ENCODE measurements at regions not wholly inside any gene's neighbourhood (a gene's known extent, or its start where the extent isn't known, plus 50 kb on each side); places are given as distances from the start of the nearest gene placed in this dataset.

DNA sequence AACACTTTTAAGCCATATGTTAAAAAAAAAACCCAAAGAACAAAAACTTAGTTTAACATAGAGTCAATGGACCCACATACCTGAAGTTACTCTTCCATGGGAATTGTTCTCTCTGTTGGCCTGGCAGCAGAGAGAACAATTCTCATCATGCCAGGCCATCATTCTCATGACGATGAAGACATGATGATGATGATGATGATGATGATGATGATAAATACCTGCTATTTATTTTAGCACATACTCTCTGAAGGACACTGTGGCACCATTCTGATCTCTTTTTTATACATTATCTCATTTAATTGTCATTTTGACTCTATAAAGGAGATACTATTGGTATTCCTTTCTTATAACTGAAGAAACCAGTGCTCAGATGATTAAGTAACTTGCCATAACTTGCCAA lies 366.9 kb downstream of the MFSD1 start:
- no peaks in the 10 kb centered on the region for H3K79me2 ChIP-seq (ENCODE audit: low read length)
- H3K9me3 ChIP-seq (replicated peaks; ENCODE audit: insufficient read depth, low read length) = no peaks in the 10 kb centered on the region
- no peaks in the 10 kb centered on the region for H4K20me1 ChIP-seq (ENCODE audit: insufficient read depth, low read length)
- 0 out of 2 replicates have a peak, but pooled peaks cover under 1% of the 10 kb centered on the region for H3K4me1 ChIP-seq (ENCODE audit: low read length)
- H3K27ac ChIP-seq (ENCODE audit: low read length) = no peak overlapping the region
- no peak overlapping the region for H3K4me3 ChIP-seq (ENCODE audit: low read length)
- TF ChIP-seq, protein P1, sequence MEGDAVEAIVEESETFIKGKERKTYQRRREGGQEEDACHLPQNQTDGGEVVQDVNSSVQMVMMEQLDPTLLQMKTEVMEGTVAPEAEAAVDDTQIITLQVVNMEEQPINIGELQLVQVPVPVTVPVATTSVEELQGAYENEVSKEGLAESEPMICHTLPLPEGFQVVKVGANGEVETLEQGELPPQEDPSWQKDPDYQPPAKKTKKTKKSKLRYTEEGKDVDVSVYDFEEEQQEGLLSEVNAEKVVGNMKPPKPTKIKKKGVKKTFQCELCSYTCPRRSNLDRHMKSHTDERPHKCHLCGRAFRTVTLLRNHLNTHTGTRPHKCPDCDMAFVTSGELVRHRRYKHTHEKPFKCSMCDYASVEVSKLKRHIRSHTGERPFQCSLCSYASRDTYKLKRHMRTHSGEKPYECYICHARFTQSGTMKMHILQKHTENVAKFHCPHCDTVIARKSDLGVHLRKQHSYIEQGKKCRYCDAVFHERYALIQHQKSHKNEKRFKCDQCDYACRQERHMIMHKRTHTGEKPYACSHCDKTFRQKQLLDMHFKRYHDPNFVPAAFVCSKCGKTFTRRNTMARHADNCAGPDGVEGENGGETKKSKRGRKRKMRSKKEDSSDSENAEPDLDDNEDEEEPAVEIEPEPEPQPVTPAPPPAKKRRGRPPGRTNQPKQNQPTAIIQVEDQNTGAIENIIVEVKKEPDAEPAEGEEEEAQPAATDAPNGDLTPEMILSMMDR (IDR thresholded peaks at IDR 0.05; ENCODE audit: low read length) = no peak
- no peak for TF ChIP-seq EZH2phosphoT487 (IDR thresholded peaks at IDR 0.05; ENCODE audit: low read length)
- no peak for TF ChIP-seq EZH2 (optimal IDR thresholded peaks at IDR 0.05; ENCODE audit: low read depth, low read length)
- no peak for DNase-seq
- H3K9me2 ChIP-seq (replicated peaks; ENCODE audit: insufficient read depth, low read length) = no peaks in the 10 kb centered on the region
- no peak overlapping the region for H3K9ac ChIP-seq (ENCODE audit: low read length)
- H2AFZ ChIP-seq (ENCODE audit: low read length) = no peak overlapping the region
- H3K27me3 ChIP-seq (replicated peaks; ENCODE audit: insufficient read depth, low read length) = no peaks in the 10 kb centered on the region
- H3F3A ChIP-seq (ENCODE audit: insufficient read depth, low read length) = no peaks in the 10 kb centered on the region
- no peak overlapping the region for H3K4me2 ChIP-seq (ENCODE audit: low read depth, low read length)
- no peaks in the 10 kb centered on the region for H3K36me3 ChIP-seq (replicated peaks; ENCODE audit: insufficient read depth, low read length)

DNA sequence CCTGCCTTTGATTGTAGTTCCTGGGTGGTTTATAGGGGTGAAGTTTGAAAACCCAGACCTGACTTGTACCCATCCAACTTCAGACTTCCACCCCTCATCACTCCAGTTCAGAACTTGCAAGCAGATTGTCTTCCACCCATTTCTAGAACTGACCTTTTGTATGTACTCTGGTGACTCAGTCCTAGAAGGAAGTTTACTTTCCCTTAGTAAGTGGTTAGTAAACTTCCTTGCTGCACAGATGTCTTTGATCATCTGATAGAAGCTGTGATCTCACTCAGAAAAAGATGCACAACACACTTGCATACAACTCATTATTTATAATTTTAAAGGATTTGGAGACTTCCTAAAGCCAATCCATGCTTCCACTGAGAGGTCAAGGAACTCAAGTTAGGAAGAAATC lies 368.0 kb downstream of the MFSD1 start:
- Histone ChIP-seq H3K9ac (ENCODE audit: low read length) (no peak overlapping the region), H3K79me2 (ENCODE audit: low read length) (no peaks in the 10 kb centered on the region), H3F3A (ENCODE audit: insufficient read depth, low read length) (no peaks in the 10 kb centered on the region), H3K27me3 (replicated peaks; ENCODE audit: insufficient read depth, low read length) (no peaks in the 10 kb centered on the region), H3K4me1 (ENCODE audit: low read length) (no peaks in the 10 kb centered on the region), H3K4me3 (ENCODE audit: low read length) (no peak overlapping the region), H3K36me3 (replicated peaks; ENCODE audit: insufficient read depth, low read length) (no peaks in the 10 kb centered on the region), H3K9me3 (replicated peaks; ENCODE audit: insufficient read depth, low read length) (no peaks in the 10 kb centered on the region), H3K9me2 (replicated peaks; ENCODE audit: insufficient read depth, low read length) (no peaks in the 10 kb centered on the region), H2AFZ (ENCODE audit: low read length) (no peak overlapping the region), H3K4me2 (ENCODE audit: low read depth, low read length) (no peak overlapping the region), H4K20me1 (ENCODE audit: insufficient read depth, low read length) (no peaks in the 10 kb centered on the region), H3K27ac (ENCODE audit: low read length) (no peak overlapping the region)
- peak; percentile 32 for DNase-seq
- TF ChIP-seq EZH2phosphoT487 (IDR thresholded peaks at IDR 0.05; ENCODE audit: low read length) (no peak), EZH2 (optimal IDR thresholded peaks at IDR 0.05; ENCODE audit: low read depth, low read length) (no peak)
- TF ChIP-seq, protein P1 (IDR thresholded peaks at IDR 0.05; ENCODE audit: low read length) = no peak

DNA sequence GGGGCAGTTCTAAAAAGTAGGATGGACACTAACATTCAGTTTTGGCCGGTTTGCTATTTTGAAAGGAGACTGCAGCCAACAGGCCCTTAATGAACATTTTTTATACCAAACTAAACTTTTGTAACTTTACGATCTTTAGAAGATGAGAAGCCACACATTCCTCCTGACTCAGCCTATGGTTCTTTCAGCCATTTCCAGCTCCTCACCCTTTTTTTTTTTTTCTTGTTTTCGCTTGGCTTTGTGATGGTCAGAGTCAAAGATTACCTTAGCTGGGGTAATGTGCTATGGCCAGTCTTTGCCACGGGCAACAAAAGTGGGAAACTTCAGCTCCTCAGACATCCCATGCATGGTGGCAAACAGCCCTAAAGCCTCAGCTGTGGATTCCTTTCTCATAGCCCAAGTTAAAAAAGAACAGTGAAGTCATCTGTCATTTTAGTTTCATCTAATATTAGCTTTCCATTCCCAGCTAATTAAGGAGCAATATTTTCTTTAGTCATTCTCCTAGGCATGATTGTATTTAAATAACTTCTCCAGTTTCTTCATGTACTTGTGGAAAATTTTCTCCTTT lies 368.7 kb downstream of the MFSD1 start:
- TF ChIP-seq EZH2phosphoT487 (IDR thresholded peaks at IDR 0.05; ENCODE audit: low read length) (no peak), EZH2 (optimal IDR thresholded peaks at IDR 0.05; ENCODE audit: low read depth, low read length) (no peak)
- TF ChIP-seq, protein P1 (IDR thresholded peaks at IDR 0.05; ENCODE audit: low read length) = no peak
- no peaks in the 10 kb centered on the region for H4K20me1 ChIP-seq (ENCODE audit: insufficient read depth, low read length)
- H3K4me3 ChIP-seq (ENCODE audit: low read length) = no peak overlapping the region
- no peak for DNase-seq
- H3K36me3 ChIP-seq (replicated peaks; ENCODE audit: insufficient read depth, low read length) = no peaks in the 10 kb centered on the region
- no peak overlapping the region for H3K4me2 ChIP-seq (ENCODE audit: low read depth, low read length)
- H3K9me3 ChIP-seq (replicated peaks; ENCODE audit: insufficient read depth, low read length) = no peaks in the 10 kb centered on the region
- no peak overlapping the region for H3K9ac ChIP-seq (ENCODE audit: low read length)
- no peak overlapping the region for H2AFZ ChIP-seq (ENCODE audit: low read length)
- no peaks in the 10 kb centered on the region for H3K79me2 ChIP-seq (ENCODE audit: low read length)
- no peaks in the 10 kb centered on the region for H3K9me2 ChIP-seq (replicated peaks; ENCODE audit: insufficient read depth, low read length)
- no peak overlapping the region for H3K27ac ChIP-seq (ENCODE audit: low read length)
- no peaks in the 10 kb centered on the region for H3F3A ChIP-seq (ENCODE audit: insufficient read depth, low read length)
- H3K27me3 ChIP-seq (replicated peaks; ENCODE audit: insufficient read depth, low read length) = no peaks in the 10 kb centered on the region
- H3K4me1 ChIP-seq (ENCODE audit: low read length) = no peaks in the 10 kb centered on the region

All from MM.1S (cell line).